ENCODE measurements at regions not wholly inside any gene's neighbourhood (a gene's known extent, or its start where the extent isn't known, plus 50 kb on each side); places are given as distances from the start of the nearest gene placed in this dataset.
A peak's percentile ranks its signal among the peaks of the same experiment; 100 is the strongest.

DNA sequence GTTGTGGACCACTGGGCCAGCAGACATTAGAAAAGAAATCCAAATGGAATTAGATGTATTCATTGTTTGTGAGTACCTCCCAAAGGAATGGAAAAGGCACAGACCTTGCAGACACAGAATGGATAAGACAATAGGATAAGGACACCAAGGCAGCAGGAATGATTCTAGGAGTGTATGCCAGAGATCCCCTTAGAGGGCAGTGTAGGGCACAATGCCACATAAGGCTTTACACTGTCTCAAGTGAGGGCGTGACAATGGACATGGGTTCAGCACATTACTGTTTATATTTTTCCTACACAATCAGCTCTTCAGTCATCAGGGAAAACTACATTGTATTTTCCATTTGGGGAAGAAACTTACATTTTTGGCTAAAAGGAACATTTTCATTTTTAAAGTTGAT lies 250.9 kb downstream of the PTH2R start:
- no peak overlapping the region for H3K4me3 Mint-ChIP-seq (ENCODE audit: unreplicated experiment)

DNA sequence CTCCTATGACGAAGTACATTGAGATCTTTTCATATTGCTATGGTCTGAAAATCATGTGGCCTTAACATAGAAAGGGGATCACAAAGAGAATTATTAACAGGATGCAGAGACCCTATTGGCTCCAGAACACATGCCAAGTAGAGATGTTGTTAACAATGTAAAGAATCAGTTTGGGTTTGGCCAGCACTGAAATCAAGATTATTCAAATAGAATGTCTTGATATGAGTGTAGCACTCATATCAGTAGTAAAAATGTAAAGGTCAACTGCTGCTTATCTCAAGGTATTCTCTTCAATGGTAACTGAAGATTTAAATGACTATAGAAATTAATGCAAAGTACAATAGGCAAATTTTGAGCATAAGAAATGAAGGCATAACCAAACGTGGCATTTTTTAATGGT lies 262.8 kb downstream of the PTH2R start:
- Mint-ChIP-seq H3K4me1 (ENCODE audit: low read depth, unreplicated experiment) (peaks cover 16% of the 10 kb centered on the region), H3K36me3 (ENCODE audit: unreplicated experiment) (no peaks in the 10 kb centered on the region), H3K27ac (ENCODE audit: unreplicated experiment) (no peak overlapping the region), H3K9me3 (ENCODE audit: unreplicated experiment) (peaks cover 2% of the 10 kb centered on the region), H3K27me3 (ENCODE audit: unreplicated experiment) (no peaks in the 10 kb centered on the region), H3K4me3 (ENCODE audit: unreplicated experiment) (no peak overlapping the region)
- TF ChIP-seq, protein P1, sequence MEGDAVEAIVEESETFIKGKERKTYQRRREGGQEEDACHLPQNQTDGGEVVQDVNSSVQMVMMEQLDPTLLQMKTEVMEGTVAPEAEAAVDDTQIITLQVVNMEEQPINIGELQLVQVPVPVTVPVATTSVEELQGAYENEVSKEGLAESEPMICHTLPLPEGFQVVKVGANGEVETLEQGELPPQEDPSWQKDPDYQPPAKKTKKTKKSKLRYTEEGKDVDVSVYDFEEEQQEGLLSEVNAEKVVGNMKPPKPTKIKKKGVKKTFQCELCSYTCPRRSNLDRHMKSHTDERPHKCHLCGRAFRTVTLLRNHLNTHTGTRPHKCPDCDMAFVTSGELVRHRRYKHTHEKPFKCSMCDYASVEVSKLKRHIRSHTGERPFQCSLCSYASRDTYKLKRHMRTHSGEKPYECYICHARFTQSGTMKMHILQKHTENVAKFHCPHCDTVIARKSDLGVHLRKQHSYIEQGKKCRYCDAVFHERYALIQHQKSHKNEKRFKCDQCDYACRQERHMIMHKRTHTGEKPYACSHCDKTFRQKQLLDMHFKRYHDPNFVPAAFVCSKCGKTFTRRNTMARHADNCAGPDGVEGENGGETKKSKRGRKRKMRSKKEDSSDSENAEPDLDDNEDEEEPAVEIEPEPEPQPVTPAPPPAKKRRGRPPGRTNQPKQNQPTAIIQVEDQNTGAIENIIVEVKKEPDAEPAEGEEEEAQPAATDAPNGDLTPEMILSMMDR (IDR thresholded peaks at IDR 0.05; ENCODE audit: partially characterized antibody, unreplicated experiment) = no peak
- DNase-seq = no peak

More for the DNA sequence above, 250.9 kb downstream of the PTH2R start:
- no peak for DNase-seq
- H3K36me3 Mint-ChIP-seq (ENCODE audit: unreplicated experiment) = no peaks in the 10 kb centered on the region
- TF ChIP-seq, protein P1 (IDR thresholded peaks at IDR 0.05; ENCODE audit: partially characterized antibody, unreplicated experiment) = no peak
- peaks cover 4% of the 10 kb centered on the region for H3K27me3 Mint-ChIP-seq (ENCODE audit: unreplicated experiment)
- H3K4me1 Mint-ChIP-seq (ENCODE audit: low read depth, unreplicated experiment) = no peaks in the 10 kb centered on the region
- H3K27ac Mint-ChIP-seq (ENCODE audit: unreplicated experiment) = peak overlapping the region; percentile 14
- no peaks in the 10 kb centered on the region for H3K9me3 Mint-ChIP-seq (ENCODE audit: unreplicated experiment)

DNA sequence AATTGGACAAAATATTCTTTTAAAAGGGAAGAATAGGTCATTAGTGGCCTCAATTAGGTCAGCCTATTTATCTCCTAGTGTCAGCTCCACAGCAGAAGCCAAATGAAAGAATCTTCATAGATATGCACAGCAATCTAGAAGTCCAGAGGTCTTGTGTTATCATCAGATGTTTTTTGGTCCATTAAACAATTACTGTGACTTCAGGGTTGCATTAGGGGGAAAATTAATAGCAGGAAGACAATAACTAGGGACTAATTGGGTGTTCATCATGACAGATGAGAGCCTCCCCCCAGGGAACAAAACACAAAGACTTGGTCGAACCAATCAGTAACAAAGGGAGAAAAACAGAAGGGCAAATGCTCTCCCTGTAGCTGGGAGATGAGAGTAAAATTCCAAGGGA lies 264.7 kb downstream of the PTH2R start:
- DNase-seq = peak; percentile 25
- Mint-ChIP-seq H3K27me3 (ENCODE audit: unreplicated experiment) (no peaks in the 10 kb centered on the region), H3K4me1 (ENCODE audit: low read depth, unreplicated experiment) (peaks cover 16% of the 10 kb centered on the region), H3K36me3 (ENCODE audit: unreplicated experiment) (no peaks in the 10 kb centered on the region), H3K4me3 (ENCODE audit: unreplicated experiment) (peak overlapping the region; percentile 58), H3K9me3 (ENCODE audit: unreplicated experiment) (peaks cover 2% of the 10 kb centered on the region), H3K27ac (ENCODE audit: unreplicated experiment) (peak overlapping the region; percentile 65)
- TF ChIP-seq, protein P1 (IDR thresholded peaks at IDR 0.05; ENCODE audit: partially characterized antibody, unreplicated experiment) = no peak

DNA sequence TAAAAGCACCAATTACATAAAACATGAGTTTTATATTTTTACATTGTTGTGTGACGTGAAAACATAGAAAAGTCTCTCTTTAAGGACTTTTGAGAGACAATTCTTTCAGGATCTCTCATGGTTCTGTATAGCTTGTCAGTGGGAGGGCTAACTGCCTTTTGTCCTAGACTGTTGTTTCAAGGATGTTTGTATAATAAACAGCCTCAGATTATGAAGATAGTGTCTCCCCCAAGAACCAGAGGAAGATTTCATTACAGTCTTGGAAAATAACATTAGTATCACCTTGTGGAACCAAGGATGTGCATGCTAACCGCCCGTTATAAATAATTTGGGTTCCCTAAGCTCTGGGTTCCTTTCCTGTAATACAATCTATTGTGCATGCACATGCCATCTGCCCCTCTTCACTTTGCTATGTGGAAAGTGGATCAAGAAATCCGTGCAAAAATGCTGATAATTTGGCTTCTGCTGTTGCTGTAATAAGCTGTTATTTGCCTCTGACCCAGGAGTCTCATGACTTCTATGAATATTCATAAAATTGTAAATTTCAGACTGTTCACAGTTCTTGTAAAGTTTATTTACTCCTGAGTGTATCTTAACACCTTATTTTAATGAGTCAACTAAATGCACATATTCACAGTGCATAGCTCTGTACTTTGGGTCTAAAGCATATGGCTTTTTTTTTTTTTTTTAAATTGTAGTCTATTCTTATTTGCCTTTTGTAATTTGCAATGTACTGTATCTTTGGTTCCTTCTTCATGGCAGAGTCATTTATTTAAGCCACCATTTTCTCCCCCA lies 265.5 kb downstream of the PTH2R start:
- DNase-seq = no peak
- H3K27me3 Mint-ChIP-seq (ENCODE audit: unreplicated experiment) = no peaks in the 10 kb centered on the region

DNA sequence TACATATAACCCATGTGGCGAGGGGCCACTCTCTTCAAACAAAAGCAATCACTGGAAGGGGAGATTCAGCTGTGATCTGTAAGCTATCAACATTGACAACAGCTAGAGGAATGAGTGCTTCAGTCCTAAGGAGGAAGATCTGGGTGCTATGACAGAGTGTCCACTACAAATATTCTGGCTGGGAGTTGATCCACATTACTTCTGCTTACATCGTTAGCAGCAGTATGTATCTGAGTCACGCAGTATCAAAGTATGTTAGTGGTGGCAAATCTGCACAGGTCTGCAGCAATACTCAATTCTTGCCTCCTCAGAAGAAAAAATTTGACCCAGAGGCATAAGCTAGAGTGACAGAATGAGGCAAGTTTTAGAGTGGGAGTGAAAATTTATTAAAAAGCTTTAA lies 267.0 kb downstream of the PTH2R start:
- no peak overlapping the region for H3K27ac Mint-ChIP-seq (ENCODE audit: unreplicated experiment)
- peaks cover 2% of the 10 kb centered on the region for H3K27me3 Mint-ChIP-seq (ENCODE audit: unreplicated experiment)
- H3K9me3 Mint-ChIP-seq (ENCODE audit: unreplicated experiment) = peaks cover 2% of the 10 kb centered on the region
- peaks cover 16% of the 10 kb centered on the region for H3K4me1 Mint-ChIP-seq (ENCODE audit: low read depth, unreplicated experiment)
- no peaks in the 10 kb centered on the region for H3K36me3 Mint-ChIP-seq (ENCODE audit: unreplicated experiment)
- no peak overlapping the region for H3K4me3 Mint-ChIP-seq (ENCODE audit: unreplicated experiment)
- TF ChIP-seq, protein P1 (IDR thresholded peaks at IDR 0.05; ENCODE audit: partially characterized antibody, unreplicated experiment) = no peak
- DNase-seq = no peak

More for the DNA sequence above, 265.5 kb downstream of the PTH2R start:
- TF ChIP-seq, protein P1 (IDR thresholded peaks at IDR 0.05; ENCODE audit: partially characterized antibody, unreplicated experiment) = no peak
- Mint-ChIP-seq H3K9me3 (ENCODE audit: unreplicated experiment) (peaks cover 2% of the 10 kb centered on the region), H3K4me1 (ENCODE audit: low read depth, unreplicated experiment) (peaks cover 16% of the 10 kb centered on the region), H3K27ac (ENCODE audit: unreplicated experiment) (peak overlapping the region; percentile 65), H3K4me3 (ENCODE audit: unreplicated experiment) (peak overlapping the region; percentile 35), H3K36me3 (ENCODE audit: unreplicated experiment) (no peaks in the 10 kb centered on the region)
